GM23338 (cell line): ENCODE measurements at regions not wholly inside any gene's neighbourhood (a gene's known extent, or its start where the extent isn't known, plus 50 kb on each side); places are given as distances from the start of the nearest gene placed in this dataset.

Experiments
- ATAC-seq: fragments of 200-7000 bp; cut with Tn5 transposase; 3 replicates; pipeline ENCODE4 v1.9.1; 2020
- DNase-seq: peaks from one replicate; pipeline ENCODE4 v3.0.0-alpha.2; 2015; ENCODE audit warnings: low spot score
- H2AFZ ChIP-seq: fragments of 200-600 bp; sonication (generic); 2 replicates; pipeline ENCODE4 v1.8.0; 2016; ENCODE audit warnings: antibody characterized with exemption, mild to moderate bottlenecking, moderate library complexity
- H3F3A ChIP-seq: fragments of 200-600 bp; sonication (generic); replicated peaks from 2 replicates; pipeline ENCODE4 v1.8.0; 2017; ENCODE audit warnings: antibody characterized with exemption, mixed run types, low read depth
- H3K27ac ChIP-seq: fragments of 200-600 bp; sonication (generic); 2 replicates; pipeline ENCODE4 v1.6.1; 2016; ENCODE audit warnings: low read depth
- H3K27me3 ChIP-seq: fragments of 200-600 bp; sonication (generic); 2 replicates; pipeline ENCODE4 v1.8.0; 2016; ENCODE audit warnings: mild to moderate bottlenecking, mixed run types, moderate library complexity; ENCODE audit not compliant: insufficient read depth
- H3K36me3 ChIP-seq: fragments of 200-600 bp; sonication (generic); 2 replicates; pipeline ENCODE4 v1.8.0; 2016; ENCODE audit warnings: mild to moderate bottlenecking; ENCODE audit not compliant: insufficient read depth
- H3K4me1 ChIP-seq: fragments of 200-600 bp; sonication (generic); 2 replicates; pipeline ENCODE4 v1.8.0; 2016; ENCODE audit warnings: mild to moderate bottlenecking, moderate library complexity; ENCODE audit not compliant: insufficient read depth
- H3K4me2 ChIP-seq: fragments of 200-600 bp; sonication (generic); 2 replicates; pipeline ENCODE4 v1.7.1; 2017; ENCODE audit warnings: mixed run types
- H3K4me3 ChIP-seq: fragments of 200-600 bp; sonication (generic); 2 replicates; pipeline ENCODE4 v1.6.1; 2016; ENCODE audit warnings: mixed run types
- H3K79me2 ChIP-seq: fragments of 200-600 bp; sonication (generic); replicated peaks from 2 replicates; pipeline ENCODE4 v1.8.0; 2017; ENCODE audit warnings: mild to moderate bottlenecking; ENCODE audit not compliant: insufficient read depth
- H3K9me2 ChIP-seq: fragments of 200-600 bp; sonication (generic); 2 replicates; pipeline ENCODE4 v1.8.0; 2017; ENCODE audit not compliant: insufficient read depth
- H4K20me1 ChIP-seq: fragments of 200-600 bp; sonication (generic); replicated peaks from 2 replicates; pipeline ENCODE4 v1.8.0; 2017; ENCODE audit warnings: mild to moderate bottlenecking; ENCODE audit not compliant: insufficient read depth
- H3K27ac Mint-ChIP-seq: 2 replicates; pipeline ENCODE4 v1.8.0; 2020; ENCODE audit warnings: inconsistent platforms, mild to moderate bottlenecking, moderate library complexity, mixed read lengths
- H3K27me3 Mint-ChIP-seq: 3 replicates; pipeline ENCODE4 v1.8.0; 2022; ENCODE audit warnings: low read depth, mild to moderate bottlenecking, moderate library complexity, mixed read lengths, inconsistent platforms; ENCODE audit not compliant: insufficient read depth, poor library complexity
- H3K36me3 Mint-ChIP-seq: 3 replicates; pipeline ENCODE4 v1.8.0; 2021; ENCODE audit warnings: low read depth, mild to moderate bottlenecking, inconsistent platforms, moderate library complexity, mixed read lengths
- H3K4me1 Mint-ChIP-seq: 3 replicates; pipeline ENCODE4 v1.8.0; 2020; ENCODE audit warnings: mild to moderate bottlenecking, inconsistent platforms, mixed read lengths
- H3K4me3 Mint-ChIP-seq: 3 replicates; pipeline ENCODE4 v1.8.0; 2021; ENCODE audit warnings: moderate library complexity, mild to moderate bottlenecking, inconsistent platforms, mixed read lengths
- H3K9me3 Mint-ChIP-seq: 3 replicates; pipeline ENCODE4 v1.8.0; 2020; ENCODE audit warnings: moderate library complexity, mild to moderate bottlenecking, inconsistent platforms, mixed read lengths
- EZH2 ChIP-seq: fragments of 200-600 bp; sonication (generic); IDR thresholded peaks from one replicate; pipeline ENCODE4 v1.8.0; 2017; ENCODE audit warnings: antibody characterized with exemption, mild to moderate bottlenecking, low read depth; ENCODE audit not compliant: unreplicated experiment
- EZH2phosphoT487 ChIP-seq: fragments of 200-600 bp; sonication (generic); IDR thresholded peaks from one replicate; pipeline ENCODE4 v1.8.1; 2018; ENCODE audit warnings: antibody characterized with exemption; ENCODE audit not compliant: unreplicated experiment
- JUNB ChIP-seq: IDR thresholded peaks from one replicate; pipeline ENCODE4 v1.6.1; 2016; ENCODE audit warnings: antibody characterized with exemption; ENCODE audit not compliant: unreplicated experiment
- NANOG ChIP-seq: IDR thresholded peaks from 2 replicates; pipeline ENCODE4 v1.6.1; 2016; ENCODE audit warnings: antibody characterized with exemption, borderline replicate concordance
- POLR2AphosphoS5 ChIP-seq: IDR thresholded peaks from 2 replicates; pipeline ENCODE4 v1.6.1; 2016; ENCODE audit warnings: antibody characterized with exemption, low read depth
- STAT1 ChIP-seq: IDR thresholded peaks from one replicate; pipeline ENCODE4 v1.6.1; 2016; ENCODE audit warnings: antibody characterized with exemption; ENCODE audit not compliant: unreplicated experiment
- ZNF114 ChIP-seq: fragments of 250-450 bp; sonication (Bioruptor Pico); IDR thresholded peaks from 2 replicates; pipeline ENCODE4 v1.5.0; 2020; ENCODE audit warnings: mild to moderate bottlenecking, moderate library complexity
- TF ChIP-seq, protein P1 (sequence below): IDR thresholded peaks from one replicate; pipeline ENCODE4 v1.6.1; 2018; ENCODE audit warnings: antibody characterized with exemption; ENCODE audit not compliant: unreplicated experiment
- TF ChIP-seq, protein P2 (sequence below): IDR thresholded peaks from 2 replicates; pipeline ENCODE4 v1.6.1; 2016; ENCODE audit warnings: antibody characterized with exemption
- TF ChIP-seq, protein P3 (sequence below), 2 experiments: fragments of 200-600 bp in 1 of 2; sonication (generic) in 1 of 2; conservative IDR thresholded peaks; 2 replicates each; pipeline versions ENCODE4 v1.5.1 to v1.6.1; 2016 to 2017; ENCODE audit warnings: antibody characterized with exemption in 2 of 2, low read depth in 2 of 2, mild to moderate bottlenecking in 2 of 2, moderate library complexity in 1 of 2

DNA sequence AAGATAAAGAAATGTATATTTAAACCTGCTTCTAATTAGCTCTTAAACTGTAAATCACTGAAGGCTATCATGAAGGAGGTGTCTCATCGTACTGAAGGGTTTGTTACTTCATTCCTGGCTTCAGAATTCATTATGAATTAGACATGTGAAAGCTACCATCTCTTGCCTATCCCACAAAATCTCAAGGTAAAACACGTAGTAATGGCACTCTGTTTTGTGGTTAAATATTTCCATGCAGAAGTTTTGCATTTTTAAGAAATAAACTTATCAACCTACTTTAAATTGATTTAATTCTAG lies 490.7 kb upstream of the NUDT12 start (continued):
- TF ChIP-seq, protein P1, sequence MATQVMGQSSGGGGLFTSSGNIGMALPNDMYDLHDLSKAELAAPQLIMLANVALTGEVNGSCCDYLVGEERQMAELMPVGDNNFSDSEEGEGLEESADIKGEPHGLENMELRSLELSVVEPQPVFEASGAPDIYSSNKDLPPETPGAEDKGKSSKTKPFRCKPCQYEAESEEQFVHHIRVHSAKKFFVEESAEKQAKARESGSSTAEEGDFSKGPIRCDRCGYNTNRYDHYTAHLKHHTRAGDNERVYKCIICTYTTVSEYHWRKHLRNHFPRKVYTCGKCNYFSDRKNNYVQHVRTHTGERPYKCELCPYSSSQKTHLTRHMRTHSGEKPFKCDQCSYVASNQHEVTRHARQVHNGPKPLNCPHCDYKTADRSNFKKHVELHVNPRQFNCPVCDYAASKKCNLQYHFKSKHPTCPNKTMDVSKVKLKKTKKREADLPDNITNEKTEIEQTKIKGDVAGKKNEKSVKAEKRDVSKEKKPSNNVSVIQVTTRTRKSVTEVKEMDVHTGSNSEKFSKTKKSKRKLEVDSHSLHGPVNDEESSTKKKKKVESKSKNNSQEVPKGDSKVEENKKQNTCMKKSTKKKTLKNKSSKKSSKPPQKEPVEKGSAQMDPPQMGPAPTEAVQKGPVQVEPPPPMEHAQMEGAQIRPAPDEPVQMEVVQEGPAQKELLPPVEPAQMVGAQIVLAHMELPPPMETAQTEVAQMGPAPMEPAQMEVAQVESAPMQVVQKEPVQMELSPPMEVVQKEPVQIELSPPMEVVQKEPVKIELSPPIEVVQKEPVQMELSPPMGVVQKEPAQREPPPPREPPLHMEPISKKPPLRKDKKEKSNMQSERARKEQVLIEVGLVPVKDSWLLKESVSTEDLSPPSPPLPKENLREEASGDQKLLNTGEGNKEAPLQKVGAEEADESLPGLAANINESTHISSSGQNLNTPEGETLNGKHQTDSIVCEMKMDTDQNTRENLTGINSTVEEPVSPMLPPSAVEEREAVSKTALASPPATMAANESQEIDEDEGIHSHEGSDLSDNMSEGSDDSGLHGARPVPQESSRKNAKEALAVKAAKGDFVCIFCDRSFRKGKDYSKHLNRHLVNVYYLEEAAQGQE = no peak
- no peak for TF ChIP-seq JUNB
- TF ChIP-seq, protein P2, sequence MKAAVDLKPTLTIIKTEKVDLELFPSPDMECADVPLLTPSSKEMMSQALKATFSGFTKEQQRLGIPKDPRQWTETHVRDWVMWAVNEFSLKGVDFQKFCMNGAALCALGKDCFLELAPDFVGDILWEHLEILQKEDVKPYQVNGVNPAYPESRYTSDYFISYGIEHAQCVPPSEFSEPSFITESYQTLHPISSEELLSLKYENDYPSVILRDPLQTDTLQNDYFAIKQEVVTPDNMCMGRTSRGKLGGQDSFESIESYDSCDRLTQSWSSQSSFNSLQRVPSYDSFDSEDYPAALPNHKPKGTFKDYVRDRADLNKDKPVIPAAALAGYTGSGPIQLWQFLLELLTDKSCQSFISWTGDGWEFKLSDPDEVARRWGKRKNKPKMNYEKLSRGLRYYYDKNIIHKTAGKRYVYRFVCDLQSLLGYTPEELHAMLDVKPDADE = no peak

DNA sequence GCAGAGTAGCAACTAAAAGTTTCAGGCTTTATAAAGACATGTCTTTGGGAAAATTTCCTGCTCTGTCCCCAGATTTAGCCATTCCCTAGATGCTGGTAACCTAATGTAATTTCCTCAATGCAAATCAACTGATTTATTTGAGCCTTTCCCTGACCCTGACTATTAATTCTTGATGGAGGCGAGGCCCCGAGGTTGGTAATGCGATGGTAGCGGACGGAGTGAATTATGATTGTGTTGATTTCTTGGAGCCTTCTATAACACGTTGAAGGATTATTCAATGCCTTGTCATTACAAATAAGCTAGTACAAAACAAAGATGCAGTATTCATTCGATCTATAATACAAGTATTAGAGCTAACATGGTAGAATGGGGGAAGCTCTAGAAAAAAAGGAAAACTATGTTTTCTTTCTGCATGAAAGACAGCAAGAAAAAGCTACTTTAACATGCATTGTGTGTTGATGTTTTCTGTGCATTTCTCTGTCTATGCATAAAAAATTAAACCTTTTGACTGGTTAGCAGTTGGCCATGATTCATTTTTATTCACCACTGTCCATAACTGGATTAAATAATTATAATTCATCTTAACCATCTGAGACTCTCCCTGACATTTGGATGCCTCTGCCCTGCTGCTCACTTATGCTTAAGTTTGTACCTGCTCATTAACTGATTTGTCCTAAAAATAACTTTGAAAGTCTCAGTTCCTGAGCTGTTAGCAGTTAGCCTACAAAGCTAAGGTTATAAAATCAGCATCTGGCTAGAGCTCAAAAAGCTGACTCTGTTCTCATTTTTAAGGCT lies 490.2 kb upstream of the NUDT12 start:
- H3F3A ChIP-seq = no peaks in the 10 kb centered on the region
- no peaks in the 10 kb centered on the region; the same call in 1 of the 2 replicates for H3K36me3 ChIP-seq
- Mint-ChIP-seq H3K27me3 (no peaks in the 10 kb centered on the region), H3K27ac (no peak overlapping the region), H3K9me3 (peaks cover 4% of the 10 kb centered on the region; the same call in 1 of the 3 replicates), H3K36me3 (no peaks in the 10 kb centered on the region), H3K4me3 (no peak overlapping the region), H3K4me1 (no peaks in the 10 kb centered on the region; the same call in 2 of the 3 replicates)
- H3K9me2 ChIP-seq = 0 out of 2 replicates have a peak, but pooled peaks cover 7% of the 10 kb centered on the region
- H3K4me2 ChIP-seq = no peak overlapping the region
- ATAC-seq = no peak
- H3K27me3 ChIP-seq = no peaks in the 10 kb centered on the region
- no peaks in the 10 kb centered on the region for H3K79me2 ChIP-seq
- no peak overlapping the region for H3K4me3 ChIP-seq
- no peak for DNase-seq
- no peak overlapping the region for H3K27ac ChIP-seq
- H2AFZ ChIP-seq = peak overlapping the region; percentile 30; the same call in 1 of the 2 replicates
- H4K20me1 ChIP-seq = no peaks in the 10 kb centered on the region
- TF ChIP-seq STAT1 (no peak), ZNF114 (CRISPR knock-in tag) (no peak), POLR2AphosphoS5 (no peak), NANOG (no peak), EZH2phosphoT487 (no peak), EZH2 (no peak)
- TF ChIP-seq, protein P2 = no peak
- TF ChIP-seq, protein P1 = no peak
- TF ChIP-seq, protein P3, sequence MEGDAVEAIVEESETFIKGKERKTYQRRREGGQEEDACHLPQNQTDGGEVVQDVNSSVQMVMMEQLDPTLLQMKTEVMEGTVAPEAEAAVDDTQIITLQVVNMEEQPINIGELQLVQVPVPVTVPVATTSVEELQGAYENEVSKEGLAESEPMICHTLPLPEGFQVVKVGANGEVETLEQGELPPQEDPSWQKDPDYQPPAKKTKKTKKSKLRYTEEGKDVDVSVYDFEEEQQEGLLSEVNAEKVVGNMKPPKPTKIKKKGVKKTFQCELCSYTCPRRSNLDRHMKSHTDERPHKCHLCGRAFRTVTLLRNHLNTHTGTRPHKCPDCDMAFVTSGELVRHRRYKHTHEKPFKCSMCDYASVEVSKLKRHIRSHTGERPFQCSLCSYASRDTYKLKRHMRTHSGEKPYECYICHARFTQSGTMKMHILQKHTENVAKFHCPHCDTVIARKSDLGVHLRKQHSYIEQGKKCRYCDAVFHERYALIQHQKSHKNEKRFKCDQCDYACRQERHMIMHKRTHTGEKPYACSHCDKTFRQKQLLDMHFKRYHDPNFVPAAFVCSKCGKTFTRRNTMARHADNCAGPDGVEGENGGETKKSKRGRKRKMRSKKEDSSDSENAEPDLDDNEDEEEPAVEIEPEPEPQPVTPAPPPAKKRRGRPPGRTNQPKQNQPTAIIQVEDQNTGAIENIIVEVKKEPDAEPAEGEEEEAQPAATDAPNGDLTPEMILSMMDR (conservative IDR thresholded peaks at IDR 0.05; ENCODE audit: low read depth in 2 of 2) = no peak
- H3K4me1 ChIP-seq = no peaks in the 10 kb centered on the region
